T-helper 1 cell treated with Interleukin-12 subunit alpha and Interleukin-12 subunit beta and Interleukin-4 antibody, amounts not matched to agents 30 μg/mL and 1 μg/mL, for 36 hours (primary cell): ENCODE measurements at regions not wholly inside any gene's neighbourhood (a gene's known extent, or its start where the extent isn't known, plus 50 kb on each side); places are given as distances from the start of the nearest gene placed in this dataset.

Source experiments
- H3K27ac Mint-ChIP-seq: one replicate; pipeline ENCODE4 v1.8.0; 2021; ENCODE audit warnings: mild to moderate bottlenecking, mixed read lengths
- H3K27me3 Mint-ChIP-seq: one replicate; pipeline ENCODE4 v1.8.0; 2021; ENCODE audit warnings: low read depth, mixed read lengths
- H3K36me3 Mint-ChIP-seq: one replicate; pipeline ENCODE4 v1.8.0; 2021; ENCODE audit warnings: low read depth, mixed read lengths
- H3K4me1 Mint-ChIP-seq: one replicate; pipeline ENCODE4 v1.8.0; 2021; ENCODE audit warnings: low read depth, mixed read lengths
- H3K4me3 Mint-ChIP-seq: one replicate; pipeline ENCODE4 v1.8.0; 2021; ENCODE audit warnings: mild to moderate bottlenecking, moderate library complexity, mixed read lengths
- H3K9me3 Mint-ChIP-seq: one replicate; pipeline ENCODE4 v1.8.0; 2021; ENCODE audit warnings: mixed read lengths

DNA sequence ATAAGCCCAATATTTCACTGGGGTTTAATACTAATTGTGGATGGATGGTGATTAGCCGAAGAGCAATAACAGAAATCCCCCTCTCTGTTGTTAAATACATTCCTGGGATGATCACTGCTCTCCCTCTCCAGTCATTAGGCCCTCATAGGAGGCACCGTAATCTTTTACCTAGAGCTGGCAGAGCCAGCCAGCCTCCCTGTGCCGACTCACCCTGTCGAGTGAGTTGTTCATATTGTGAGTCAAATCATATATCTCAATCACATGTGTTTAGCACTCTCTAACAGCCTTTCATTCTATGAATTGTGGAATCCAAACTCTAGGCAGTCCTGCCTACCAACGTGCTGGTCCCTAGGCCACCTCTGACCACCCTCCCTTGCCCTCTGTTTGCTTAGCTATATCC, 771.0 kb downstream of the IRX1 start:
- Mint-ChIP-seq H3K4me3 (no peak overlapping the region), H3K9me3 (peaks cover 14% of the 10 kb centered on the region), H3K4me1 (no peaks in the 10 kb centered on the region), H3K27ac (no peak overlapping the region), H3K27me3 (no peaks in the 10 kb centered on the region), H3K36me3 (no peaks in the 10 kb centered on the region)

DNA sequence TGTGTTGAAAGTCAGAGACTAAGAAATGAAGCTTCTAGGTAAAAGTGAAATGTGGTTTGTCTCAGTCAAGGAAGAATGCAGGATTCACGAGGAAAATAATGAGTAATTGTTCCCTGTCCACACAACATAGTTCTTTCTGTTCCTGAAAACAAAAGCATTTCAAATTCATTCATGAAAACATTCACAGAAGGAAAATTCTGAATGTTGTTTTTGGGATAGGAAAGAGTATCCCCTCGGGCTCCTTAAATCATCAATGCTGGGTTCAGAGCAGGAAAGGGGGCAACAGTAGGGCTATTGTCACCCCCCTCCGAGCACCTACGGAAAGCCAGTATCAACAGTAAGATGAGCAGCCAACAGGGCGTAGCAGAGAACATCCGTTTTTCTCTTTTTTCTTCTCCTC, 769.9 kb upstream of the ADAMTS16 start:
- Mint-ChIP-seq H3K27me3 (no peaks in the 10 kb centered on the region), H3K36me3 (no peaks in the 10 kb centered on the region), H3K9me3 (peaks cover 7% of the 10 kb centered on the region), H3K4me1 (no peaks in the 10 kb centered on the region), H3K4me3 (no peak overlapping the region), H3K27ac (no peak overlapping the region)

DNA sequence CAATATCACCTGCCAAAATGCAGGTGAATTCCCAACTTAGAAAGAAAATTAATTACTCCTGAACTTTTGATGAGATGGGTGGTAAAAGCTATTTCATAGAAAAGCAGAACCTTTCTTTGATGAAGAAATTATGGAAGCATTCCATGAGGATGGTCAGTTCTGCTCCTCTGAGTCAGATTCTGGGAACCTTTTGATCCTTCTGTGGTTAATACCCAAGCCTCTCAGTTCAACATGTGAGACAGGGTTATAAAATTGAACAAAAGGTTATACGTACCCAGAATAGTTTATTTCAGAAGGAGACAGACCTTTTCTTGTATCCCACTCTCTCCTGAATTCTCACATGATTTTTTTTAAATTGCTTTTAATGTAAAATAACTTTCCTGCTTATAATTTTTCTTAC, 767.6 kb upstream of the ADAMTS16 start:
- H3K27me3 Mint-ChIP-seq = no peaks in the 10 kb centered on the region
- H3K4me1 Mint-ChIP-seq = no peaks in the 10 kb centered on the region
- no peaks in the 10 kb centered on the region for H3K36me3 Mint-ChIP-seq
- H3K4me3 Mint-ChIP-seq = no peak overlapping the region
- H3K27ac Mint-ChIP-seq = no peak overlapping the region
- peaks cover 6% of the 10 kb centered on the region for H3K9me3 Mint-ChIP-seq

DNA sequence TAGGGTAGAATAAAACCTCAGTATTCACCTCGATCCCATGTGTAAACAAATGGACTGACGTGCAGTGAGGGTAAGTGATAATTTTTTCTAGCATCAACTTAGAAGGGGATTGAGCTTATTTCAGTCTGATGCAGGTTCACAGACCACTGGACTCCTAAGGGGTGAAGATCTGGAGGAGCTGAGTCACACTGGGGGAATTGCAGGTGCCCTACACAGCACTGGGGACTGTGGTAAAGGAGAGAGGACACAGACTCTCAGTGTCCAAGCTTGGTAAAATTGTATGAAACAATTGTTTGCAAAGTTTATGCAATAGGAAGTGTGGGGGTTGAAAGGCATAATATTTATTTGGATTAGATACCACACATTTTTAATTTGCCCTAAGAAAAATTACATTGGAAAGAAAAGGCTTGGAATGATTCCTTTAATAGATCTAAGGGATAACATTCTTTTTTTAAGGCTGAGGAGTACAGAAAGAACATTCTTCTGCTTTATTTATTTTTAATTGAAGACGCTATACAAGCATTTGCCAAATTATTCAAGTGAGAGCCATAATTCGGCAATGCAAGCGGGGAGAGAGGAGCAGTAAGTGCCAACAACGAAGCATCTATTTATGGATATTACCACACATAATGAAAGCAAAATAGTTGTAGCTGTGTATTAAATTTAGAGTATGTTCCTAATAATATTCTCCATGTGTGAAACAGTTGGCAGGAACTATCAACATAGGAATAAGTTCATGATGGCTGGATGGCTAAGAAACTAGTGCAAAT, 766.9 kb upstream of the ADAMTS16 start:
- no peaks in the 10 kb centered on the region for H3K27me3 Mint-ChIP-seq
- no peaks in the 10 kb centered on the region for H3K4me1 Mint-ChIP-seq
- H3K36me3 Mint-ChIP-seq = no peaks in the 10 kb centered on the region
- no peak overlapping the region for H3K27ac Mint-ChIP-seq
- no peak overlapping the region for H3K4me3 Mint-ChIP-seq
- H3K9me3 Mint-ChIP-seq = peaks cover 11% of the 10 kb centered on the region

DNA sequence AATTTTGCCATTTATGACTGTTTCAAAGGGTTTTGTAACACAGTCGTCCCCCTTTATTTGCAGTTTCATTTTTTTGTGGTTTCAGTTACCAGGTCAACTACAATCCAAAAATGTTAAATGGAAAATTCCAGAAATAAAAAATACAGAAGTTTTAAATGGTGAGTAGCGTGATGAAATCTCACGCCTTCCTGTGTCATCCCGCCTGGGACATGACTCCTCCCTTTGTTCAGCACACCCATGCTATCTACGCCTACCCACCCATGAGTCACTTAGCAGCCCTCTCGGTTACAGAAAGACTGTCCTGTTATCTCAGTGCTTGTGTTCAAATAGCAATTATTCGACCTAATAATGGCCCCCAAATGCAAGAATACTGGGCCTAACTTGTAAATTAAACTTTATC, 765.3 kb upstream of the ADAMTS16 start:
- H3K4me1 Mint-ChIP-seq = no peaks in the 10 kb centered on the region
- H3K4me3 Mint-ChIP-seq = no peak overlapping the region
- H3K27ac Mint-ChIP-seq = no peak overlapping the region
- H3K9me3 Mint-ChIP-seq = peaks cover 15% of the 10 kb centered on the region
- no peaks in the 10 kb centered on the region for H3K36me3 Mint-ChIP-seq
- H3K27me3 Mint-ChIP-seq = no peaks in the 10 kb centered on the region

DNA sequence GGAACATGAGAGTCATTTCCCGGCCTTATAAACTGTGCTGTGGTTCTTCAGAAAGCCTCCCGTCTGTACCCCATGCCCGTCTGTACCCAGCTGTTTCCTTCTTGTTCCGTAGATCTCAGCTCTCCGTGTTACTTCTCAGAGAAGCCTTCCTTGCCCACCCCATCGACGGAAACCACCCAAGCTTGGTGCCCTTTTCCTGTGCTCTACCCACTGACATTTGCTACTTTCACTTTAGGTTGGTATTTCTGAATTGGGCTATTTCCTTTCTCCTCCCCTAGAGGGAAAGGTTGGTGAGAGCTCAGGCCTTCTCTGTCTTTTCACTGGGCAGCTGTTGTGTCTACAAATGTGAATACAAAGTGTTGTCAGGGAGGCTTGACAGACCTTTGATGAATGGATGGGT, 764.5 kb upstream of the ADAMTS16 start:
- H3K36me3 Mint-ChIP-seq = no peaks in the 10 kb centered on the region
- no peaks in the 10 kb centered on the region for H3K27me3 Mint-ChIP-seq
- H3K9me3 Mint-ChIP-seq = peaks cover 15% of the 10 kb centered on the region
- no peak overlapping the region for H3K4me3 Mint-ChIP-seq
- no peak overlapping the region for H3K27ac Mint-ChIP-seq
- H3K4me1 Mint-ChIP-seq = no peaks in the 10 kb centered on the region

DNA sequence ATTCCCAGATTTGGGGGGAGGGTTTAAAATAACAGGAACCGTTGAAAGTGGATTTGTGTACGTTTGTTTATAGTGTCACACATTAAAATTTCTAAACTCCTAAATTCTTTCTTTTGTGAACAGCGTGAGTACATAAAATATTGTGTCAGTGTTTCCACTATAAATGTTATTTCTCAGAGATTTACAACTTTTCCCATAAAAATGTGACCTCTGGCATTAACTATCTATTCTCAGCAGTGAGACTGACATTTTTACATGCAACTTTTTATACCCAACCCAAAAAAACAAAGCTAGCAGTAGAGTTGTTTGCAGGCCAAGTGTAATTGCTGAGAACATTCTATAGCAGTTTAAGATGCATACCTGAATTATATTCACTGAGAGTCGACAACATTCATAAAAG, 757.0 kb upstream of the ADAMTS16 start:
- H3K36me3 Mint-ChIP-seq = no peaks in the 10 kb centered on the region
- H3K9me3 Mint-ChIP-seq = peaks cover 11% of the 10 kb centered on the region
- H3K4me1 Mint-ChIP-seq = no peaks in the 10 kb centered on the region
- H3K27ac Mint-ChIP-seq = no peak overlapping the region
- no peaks in the 10 kb centered on the region for H3K27me3 Mint-ChIP-seq
- no peak overlapping the region for H3K4me3 Mint-ChIP-seq

DNA sequence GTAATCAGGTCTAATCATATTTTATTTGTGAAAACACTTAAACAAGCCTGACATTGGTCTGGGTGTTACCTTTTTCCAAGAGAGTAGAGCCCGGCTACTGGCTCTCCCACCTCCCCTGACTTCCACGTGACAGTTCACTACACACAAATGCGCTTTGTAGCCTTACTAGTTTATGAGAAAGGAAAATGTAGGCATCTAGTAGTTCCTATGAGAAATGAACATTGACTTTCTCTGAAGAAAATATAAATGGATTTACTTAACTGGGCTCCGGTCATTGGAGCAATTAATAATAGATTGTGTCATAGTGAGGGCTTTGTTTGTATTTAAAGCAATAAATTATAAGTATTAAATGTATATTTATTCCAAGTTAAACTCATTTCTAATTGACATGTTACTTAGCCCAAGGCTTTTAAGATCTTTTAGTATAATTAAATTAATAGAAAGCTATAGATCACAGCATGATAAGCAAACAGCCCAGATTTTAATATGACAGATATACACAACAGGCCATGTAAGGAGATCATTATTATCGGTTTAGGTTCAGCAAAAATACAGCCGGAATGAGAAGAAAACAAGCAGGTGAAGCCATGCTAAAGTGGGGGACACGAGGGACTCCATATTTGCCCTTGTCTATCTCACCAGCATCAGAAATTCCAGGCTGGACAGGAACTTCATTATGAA, 756.5 kb upstream of the ADAMTS16 start:
- Mint-ChIP-seq H3K36me3 (no peaks in the 10 kb centered on the region), H3K4me1 (no peaks in the 10 kb centered on the region), H3K27me3 (no peaks in the 10 kb centered on the region), H3K4me3 (no peak overlapping the region), H3K27ac (no peak overlapping the region), H3K9me3 (peaks cover 6% of the 10 kb centered on the region)

DNA sequence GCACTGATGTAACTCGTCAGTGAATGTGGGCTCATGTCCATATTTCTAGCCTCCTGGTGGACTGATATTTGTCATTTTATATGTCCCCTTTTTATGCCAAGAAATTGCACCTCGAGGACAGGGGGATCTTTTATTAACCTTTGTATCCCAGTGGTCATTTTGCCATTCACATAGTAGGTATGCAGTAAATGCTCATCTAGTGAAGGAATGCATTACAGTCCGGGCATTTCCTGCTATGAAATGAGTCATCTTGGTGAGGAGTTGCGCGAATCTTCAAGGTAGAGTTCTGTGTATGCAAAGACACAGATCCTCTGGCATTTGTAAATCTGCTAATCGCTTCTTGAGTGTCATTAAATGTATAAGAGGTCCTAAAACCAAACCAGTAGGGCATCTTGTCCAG, 755.5 kb upstream of the ADAMTS16 start:
- Mint-ChIP-seq H3K36me3 (no peaks in the 10 kb centered on the region), H3K4me1 (no peaks in the 10 kb centered on the region), H3K4me3 (no peak overlapping the region), H3K27ac (no peak overlapping the region), H3K9me3 (peaks cover 6% of the 10 kb centered on the region), H3K27me3 (no peaks in the 10 kb centered on the region)

DNA sequence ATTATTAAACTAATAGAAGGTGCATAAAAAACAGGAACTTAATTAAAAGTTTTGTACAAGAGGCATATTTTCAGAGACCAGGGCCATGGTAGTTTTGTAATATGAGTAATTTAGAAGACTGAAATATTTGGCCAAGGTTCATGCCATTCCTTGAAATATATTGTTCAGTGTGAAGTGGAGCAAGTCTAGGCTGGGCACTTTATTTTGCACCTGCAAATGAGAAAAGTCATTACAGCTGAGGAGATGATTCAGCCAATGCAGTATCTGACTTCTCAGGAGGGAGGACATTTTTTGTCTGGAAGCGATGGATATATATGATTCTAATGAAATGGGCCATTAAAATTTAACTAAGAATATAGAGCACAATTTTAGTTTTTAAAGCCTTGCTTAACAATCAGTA, 754.0 kb upstream of the ADAMTS16 start:
- Mint-ChIP-seq H3K4me3 (no peak overlapping the region), H3K9me3 (peaks cover 6% of the 10 kb centered on the region), H3K27ac (no peak overlapping the region), H3K27me3 (no peaks in the 10 kb centered on the region), H3K4me1 (no peaks in the 10 kb centered on the region), H3K36me3 (no peaks in the 10 kb centered on the region)

DNA sequence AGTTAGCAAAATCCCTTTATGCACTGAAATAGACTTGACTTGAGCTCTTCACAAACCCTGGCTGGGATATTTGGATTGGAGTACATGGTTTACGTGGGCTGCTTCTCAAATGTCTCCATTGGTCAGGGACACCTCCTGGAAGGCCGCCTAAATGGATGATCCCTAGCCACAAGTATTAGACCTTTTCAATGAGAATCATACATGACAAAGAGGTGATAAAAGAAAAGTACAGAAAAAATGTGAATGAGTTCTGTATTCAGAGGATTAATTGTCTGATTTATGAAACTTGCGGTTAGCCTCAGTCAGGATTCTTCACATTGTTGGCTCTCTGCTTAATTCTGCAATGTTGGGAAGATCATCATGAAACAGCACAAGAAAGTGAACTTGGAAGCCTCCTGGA, 752.8 kb upstream of the ADAMTS16 start:
- no peak overlapping the region for H3K27ac Mint-ChIP-seq
- no peaks in the 10 kb centered on the region for H3K4me1 Mint-ChIP-seq
- no peak overlapping the region for H3K4me3 Mint-ChIP-seq
- peaks cover 6% of the 10 kb centered on the region for H3K9me3 Mint-ChIP-seq
- H3K36me3 Mint-ChIP-seq = no peaks in the 10 kb centered on the region
- no peaks in the 10 kb centered on the region for H3K27me3 Mint-ChIP-seq

DNA sequence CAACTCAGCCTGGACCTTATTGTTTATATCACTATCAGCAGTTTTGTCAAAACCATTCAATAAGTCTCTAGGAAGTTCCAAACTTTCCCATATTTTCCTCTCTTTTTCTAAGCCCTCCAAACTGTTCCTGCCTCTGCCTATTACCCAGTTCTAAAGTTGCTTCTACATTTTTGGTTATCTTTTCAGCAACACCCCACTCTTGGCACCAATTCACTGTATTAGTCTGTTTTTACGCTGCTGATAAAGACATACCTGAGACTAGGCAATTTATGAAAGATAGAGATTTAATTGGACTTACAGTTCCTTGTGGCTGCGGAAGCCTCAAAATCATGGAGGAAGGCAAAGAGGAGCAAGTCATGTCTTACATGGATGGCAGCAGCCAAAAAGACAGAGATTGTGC, 744.4 kb upstream of the ADAMTS16 start:
- Mint-ChIP-seq H3K4me1 (no peaks in the 10 kb centered on the region), H3K9me3 (peaks cover 26% of the 10 kb centered on the region), H3K27me3 (no peaks in the 10 kb centered on the region), H3K4me3 (no peak overlapping the region), H3K27ac (no peak overlapping the region), H3K36me3 (no peaks in the 10 kb centered on the region)

DNA sequence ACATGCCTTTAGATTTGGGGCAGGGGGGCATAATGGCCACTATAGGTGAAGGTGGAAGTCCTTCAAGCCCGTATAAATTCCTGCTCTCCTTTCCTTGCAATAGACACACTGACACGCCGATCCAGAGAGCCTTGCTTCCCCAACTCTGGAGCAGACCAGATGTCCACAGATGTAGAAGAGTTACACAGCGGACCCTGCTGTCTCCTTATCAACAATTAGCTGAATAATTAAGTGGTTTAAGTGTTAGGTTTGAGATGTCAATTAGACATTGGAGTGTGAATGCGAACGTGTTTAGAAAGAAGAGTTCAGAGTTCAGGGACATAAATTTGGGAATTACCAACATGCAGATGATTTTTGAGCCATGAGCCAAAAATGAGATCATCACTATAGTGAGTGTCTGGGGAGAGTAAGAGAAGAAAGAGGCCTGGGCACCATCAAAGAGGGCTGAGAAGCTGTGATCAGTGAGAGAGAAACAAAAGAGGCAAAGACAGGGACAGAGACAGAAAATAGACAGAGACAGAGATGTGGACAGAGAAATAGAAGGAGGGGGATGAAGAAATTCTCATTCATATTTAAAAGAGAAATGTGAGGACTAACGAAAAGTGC, 734.4 kb upstream of the ADAMTS16 start:
- Mint-ChIP-seq H3K36me3 (no peaks in the 10 kb centered on the region), H3K27me3 (no peaks in the 10 kb centered on the region), H3K4me3 (no peak overlapping the region), H3K4me1 (no peaks in the 10 kb centered on the region), H3K9me3 (peaks cover 13% of the 10 kb centered on the region), H3K27ac (no peak overlapping the region)

DNA sequence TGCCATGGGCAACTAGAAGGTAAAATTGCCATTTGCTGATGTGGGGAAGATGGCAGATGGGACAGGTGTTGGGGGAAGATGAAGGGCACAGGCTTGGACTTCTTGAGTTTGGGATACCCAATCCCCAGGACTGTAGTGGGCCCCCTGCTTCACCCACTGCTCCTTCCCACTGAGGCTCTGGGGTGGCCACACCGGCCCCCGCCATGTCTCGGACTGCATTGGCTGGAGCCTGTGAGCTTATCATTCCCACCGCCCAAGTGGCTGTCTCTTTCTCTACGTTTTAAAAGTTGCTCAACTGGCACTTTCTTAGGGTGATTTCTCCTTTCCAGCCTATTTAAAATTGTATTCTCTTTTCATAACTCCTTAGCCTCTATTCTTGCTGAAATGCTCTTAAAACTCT, 730.0 kb upstream of the ADAMTS16 start:
- Mint-ChIP-seq H3K27ac (no peak overlapping the region), H3K4me3 (no peak overlapping the region), H3K9me3 (peaks cover 32% of the 10 kb centered on the region), H3K4me1 (no peaks in the 10 kb centered on the region), H3K27me3 (no peaks in the 10 kb centered on the region), H3K36me3 (no peaks in the 10 kb centered on the region)

DNA sequence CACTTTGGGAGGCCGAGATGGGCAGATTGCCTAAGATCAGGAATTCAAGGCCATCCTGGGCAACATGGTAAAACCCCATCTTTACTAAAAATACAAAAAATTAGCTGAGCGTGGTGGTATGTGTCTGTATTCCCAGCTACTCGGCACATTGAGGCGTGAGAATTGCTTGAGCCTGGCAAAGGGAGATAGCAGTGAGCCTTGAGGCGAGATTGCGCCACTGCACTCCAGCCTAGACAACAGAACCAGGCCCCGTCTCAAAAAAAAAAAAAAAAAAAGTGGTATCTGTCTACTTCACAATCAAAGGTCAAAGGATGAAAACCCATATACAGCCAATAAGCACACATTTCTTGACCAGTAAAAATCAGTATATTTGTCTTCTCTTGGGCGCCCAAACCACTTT, 728.5 kb upstream of the ADAMTS16 start:
- no peaks in the 10 kb centered on the region for H3K27me3 Mint-ChIP-seq
- H3K9me3 Mint-ChIP-seq = peaks cover 32% of the 10 kb centered on the region
- H3K4me1 Mint-ChIP-seq = no peaks in the 10 kb centered on the region
- no peak overlapping the region for H3K4me3 Mint-ChIP-seq
- H3K36me3 Mint-ChIP-seq = no peaks in the 10 kb centered on the region
- no peak overlapping the region for H3K27ac Mint-ChIP-seq
